Gastrocnemius medialis (tissue), 4 donors: ENCODE measurements at regions not wholly inside any gene's neighbourhood (a gene's known extent, or its start where the extent isn't known, plus 50 kb on each side); places are given as distances from the start of the nearest gene placed in this dataset.
"Not testable (repeated sequence)": the region's sequence is repeated elsewhere in the genome, so short reads cannot be mapped to it uniquely, and the experiment has no call there.

Source experiments
- ATAC-seq, 2 donors: fragments of 150-250 bp; one replicate each; pipeline ENCODE4 v1.9.1; 2016
- DNase-seq, 2 donors: peaks; one replicate each; pipeline ENCODE4 v3.0.0-alpha.2; 2019
- H3K27ac ChIP-seq, 4 donors: fragments of 200-600 bp; sonication (generic); 1 replicate in 1 of 4; 2 replicates in 3 of 4; pipeline ENCODE4 v1.5.1; 2016 to 2018; ENCODE audit warnings: mild to moderate bottlenecking in 2 of 4, moderate library complexity in 1 of 4
- H3K27me3 ChIP-seq, 3 donors: fragments of 200-600 bp; sonication (generic) in 2 of 3; 1 replicate in 1 of 3; 2 replicates in 2 of 3; pipeline versions ENCODE4 v1.5.1 to v1.6.0; 2016 to 2019; ENCODE audit warnings: mild to moderate bottlenecking in 1 of 3, moderate library complexity in 1 of 3
- H3K36me3 ChIP-seq, 2 donors: fragments of 200-600 bp; sonication (generic) in 1 of 2; one replicate each; pipeline ENCODE4 v1.5.1; 2017 to 2018
- H3K4me1 ChIP-seq, 2 donors: fragments of 200-600 bp; sonication (generic) in 1 of 2; one replicate each; pipeline ENCODE4 v1.5.1; 2016 to 2017; ENCODE audit warnings: mild to moderate bottlenecking in 2 of 2
- H3K4me3 ChIP-seq, 4 donors: fragments of 200-600 bp; sonication (generic) in 3 of 4; 1 replicate in 1 of 4; 2 replicates in 3 of 4; pipeline ENCODE4 v1.5.1; 2016 to 2019; ENCODE audit warnings: mild to moderate bottlenecking in 2 of 4
- H3K9me3 ChIP-seq, 3 donors: fragments of 200-600 bp; sonication (generic) in 2 of 3; 1 replicate in 1 of 3; 2 replicates in 2 of 3; pipeline ENCODE4 v1.5.1; 2016 to 2019
- POLR2A ChIP-seq, 2 donors: fragments of 450-650 bp; IDR thresholded peaks; one replicate each; pipeline ENCODE4 v1.6.1; 2017; ENCODE audit warnings: antibody characterized with exemption in 2 of 2, mild to moderate bottlenecking in 2 of 2, moderate library complexity in 2 of 2
- in situ Hi-C, 4 donors: fragments of 200-750 bp; cut with MboI; loops; one replicate each; pipeline versions ENCODE4 v1.15.0 to v1.8.0; 2017; ENCODE audit warnings: low sequenced_read_pairs in 4 of 4
- intact Hi-C: fragments of 100-400 bp; cut with DNase I; formaldehyde crosslinking; loops from one replicate; pipeline ENCODE4 v1.15.1; 2023; ENCODE audit warnings: low total_unique reads
- TF ChIP-seq, protein P1 (sequence below), 5 experiments: fragments of 450-650 bp in 3 of 5; fragments of 200-600 bp in 2 of 5; sonication (generic) in 2 of 5; IDR thresholded peaks in 4 of 5; conservative IDR thresholded peaks in 1 of 5; 1 replicate in 4 of 5; 2 replicates in 1 of 5; pipeline ENCODE4 v1.5.1; 2016 to 2019; ENCODE audit warnings: antibody characterized with exemption in 5 of 5, mild to moderate bottlenecking in 3 of 5, moderate library complexity in 3 of 5

DNA sequence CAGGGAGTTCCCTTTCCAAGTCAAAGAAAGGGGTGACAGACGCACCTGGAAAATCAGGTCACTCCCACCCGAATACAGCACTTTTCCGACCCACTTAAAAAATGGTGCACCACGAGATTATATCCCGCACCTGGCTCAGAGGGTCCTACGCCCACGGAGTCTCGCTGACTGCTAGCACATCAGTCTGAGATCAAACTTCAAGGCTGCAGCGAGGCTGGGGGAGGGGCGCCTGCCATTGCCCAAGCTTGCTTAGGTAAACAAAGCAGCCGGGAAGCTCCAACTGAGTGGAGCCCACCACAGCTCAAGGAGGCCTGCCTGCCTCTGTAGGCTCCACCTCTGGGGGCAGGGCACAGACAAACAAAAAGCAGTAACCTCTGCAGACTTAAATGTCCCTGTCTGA, 277.8 kb upstream of the ARHGAP42 start:
- H3K4me3 ChIP-seq, ATAC-seq, H3K9me3 ChIP-seq, H3K4me1 ChIP-seq, DNase-seq, H3K36me3 ChIP-seq, H3K27me3 ChIP-seq, in situ Hi-C loops, H3K27ac ChIP-seq, intact Hi-C loops: not testable (repeated sequence)

DNA sequence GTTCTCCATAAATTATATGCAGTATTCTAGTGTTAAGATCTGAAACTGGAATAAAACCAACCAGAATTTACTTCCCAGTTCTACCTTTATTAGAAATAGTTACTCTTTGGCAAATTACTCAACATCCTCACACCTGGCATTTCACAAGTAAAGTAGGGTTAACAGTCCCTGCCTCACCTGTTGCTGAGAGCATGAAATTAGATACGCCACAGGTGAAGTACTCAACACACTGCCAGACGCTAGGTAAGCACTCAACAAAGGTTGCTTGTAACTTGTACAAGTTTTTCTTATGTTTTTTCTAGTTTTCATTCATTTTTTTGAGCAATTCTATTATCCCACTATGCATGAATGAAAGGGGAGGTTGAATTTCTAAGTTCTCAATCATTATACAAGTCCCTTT, 267.6 kb upstream of the ARHGAP42 start:
- TF ChIP-seq, protein P1, sequence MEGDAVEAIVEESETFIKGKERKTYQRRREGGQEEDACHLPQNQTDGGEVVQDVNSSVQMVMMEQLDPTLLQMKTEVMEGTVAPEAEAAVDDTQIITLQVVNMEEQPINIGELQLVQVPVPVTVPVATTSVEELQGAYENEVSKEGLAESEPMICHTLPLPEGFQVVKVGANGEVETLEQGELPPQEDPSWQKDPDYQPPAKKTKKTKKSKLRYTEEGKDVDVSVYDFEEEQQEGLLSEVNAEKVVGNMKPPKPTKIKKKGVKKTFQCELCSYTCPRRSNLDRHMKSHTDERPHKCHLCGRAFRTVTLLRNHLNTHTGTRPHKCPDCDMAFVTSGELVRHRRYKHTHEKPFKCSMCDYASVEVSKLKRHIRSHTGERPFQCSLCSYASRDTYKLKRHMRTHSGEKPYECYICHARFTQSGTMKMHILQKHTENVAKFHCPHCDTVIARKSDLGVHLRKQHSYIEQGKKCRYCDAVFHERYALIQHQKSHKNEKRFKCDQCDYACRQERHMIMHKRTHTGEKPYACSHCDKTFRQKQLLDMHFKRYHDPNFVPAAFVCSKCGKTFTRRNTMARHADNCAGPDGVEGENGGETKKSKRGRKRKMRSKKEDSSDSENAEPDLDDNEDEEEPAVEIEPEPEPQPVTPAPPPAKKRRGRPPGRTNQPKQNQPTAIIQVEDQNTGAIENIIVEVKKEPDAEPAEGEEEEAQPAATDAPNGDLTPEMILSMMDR (IDR thresholded peaks at IDR 0.05 in 4 of 5, conservative IDR thresholded peaks at IDR 0.05 in 1 of 5) = no peak
- no peak for TF ChIP-seq POLR2A (IDR thresholded peaks at IDR 0.05)
- no peak for ATAC-seq
- peaks cover 0 to 4% (median 0%) of the 10 kb centered on the region in 3 donors for H3K9me3 ChIP-seq
- in situ Hi-C loops = no loop called here
- H3K27me3 ChIP-seq = no peaks in the 10 kb centered on the region
- H3K36me3 ChIP-seq = no peaks in the 10 kb centered on the region
- H3K4me1 ChIP-seq = no peaks in the 10 kb centered on the region
- DNase-seq = no peak
- intact Hi-C loops = no loop called here
- H3K27ac ChIP-seq = no peak overlapping the region
- H3K4me3 ChIP-seq = no peak overlapping the region

- Histone ChIP-seq H3K4me1 (no peaks in the 10 kb centered on the region), H3K4me3 (no peak overlapping the region), H3K27me3 (no peaks in the 10 kb centered on the region), H3K36me3 (no peaks in the 10 kb centered on the region), H3K9me3 (no peaks in the 10 kb centered on the region), H3K27ac (no peak overlapping the region)
- ATAC-seq (no peak), DNase-seq (no peak)
- intact Hi-C loops (no loop called here), in situ Hi-C loops (no loop called here)
- TF ChIP-seq, protein P1 (IDR thresholded peaks at IDR 0.05 in 4 of 5, conservative IDR thresholded peaks at IDR 0.05 in 1 of 5) = no peak
- TF ChIP-seq POLR2A (IDR thresholded peaks at IDR 0.05) = no peak
Measured at GRCh38 chr11:100434821-100435641, 252.1 kb upstream of the ARHGAP42 start.

GRCh38 chr11:100438376-100438775, 248.7 kb upstream of the ARHGAP42 start:
- Histone ChIP-seq H3K9me3 (no peaks in the 10 kb centered on the region), H3K4me3 (no peak overlapping the region), H3K27me3 (no peaks in the 10 kb centered on the region), H3K27ac (no peak overlapping the region), H3K36me3 (no peaks in the 10 kb centered on the region), H3K4me1 (no peaks in the 10 kb centered on the region)
- TF ChIP-seq, protein P1 (IDR thresholded peaks at IDR 0.05 in 4 of 5, conservative IDR thresholded peaks at IDR 0.05 in 1 of 5) = no peak
- TF ChIP-seq POLR2A (IDR thresholded peaks at IDR 0.05) = no peak
- in situ Hi-C loops = no loop called here
- intact Hi-C loops = no loop called here
- no peak for ATAC-seq
- DNase-seq = no peak

GRCh38 chr11:100441086-100441485, 246.0 kb upstream of the ARHGAP42 start:
- DNase-seq (no peak), ATAC-seq (no peak)
- in situ Hi-C loops (no loop called here), intact Hi-C loops (no loop called here)
- H3K27ac ChIP-seq = no peak overlapping the region
- TF ChIP-seq, protein P1 (IDR thresholded peaks at IDR 0.05 in 4 of 5, conservative IDR thresholded peaks at IDR 0.05 in 1 of 5) = no peak
- no peak for TF ChIP-seq POLR2A (IDR thresholded peaks at IDR 0.05)
- H3K4me1 ChIP-seq = no peaks in the 10 kb centered on the region
- no peaks in the 10 kb centered on the region for H3K9me3 ChIP-seq
- no peak overlapping the region for H3K4me3 ChIP-seq
- H3K27me3 ChIP-seq = no peaks in the 10 kb centered on the region
- H3K36me3 ChIP-seq = no peaks in the 10 kb centered on the region
